Uterus (tissue), 2 donors: ENCODE measurements at regions not wholly inside any gene's neighbourhood (a gene's known extent, or its start where the extent isn't known, plus 50 kb on each side); places are given as distances from the start of the nearest gene placed in this dataset.

ENCODE experiments used
- POLR2A ChIP-seq, 2 donors: fragments of 450-650 bp; IDR thresholded peaks; one replicate each; pipeline ENCODE4 v1.6.1; 2016; ENCODE audit warnings: antibody characterized with exemption in 2 of 2, mild to moderate bottlenecking in 1 of 2, moderate library complexity in 1 of 2
- TF ChIP-seq, protein P1 (sequence below), 4 experiments: fragments of 200-600 bp in 2 of 4; fragments of 450-650 bp in 2 of 4; sonication (generic) in 2 of 4; IDR thresholded peaks; one replicate each; pipeline ENCODE4 v1.5.1; 2016 to 2019; ENCODE audit warnings: antibody characterized with exemption in 4 of 4, mild to moderate bottlenecking in 2 of 4, moderate library complexity in 1 of 4

- TF ChIP-seq, protein P1, sequence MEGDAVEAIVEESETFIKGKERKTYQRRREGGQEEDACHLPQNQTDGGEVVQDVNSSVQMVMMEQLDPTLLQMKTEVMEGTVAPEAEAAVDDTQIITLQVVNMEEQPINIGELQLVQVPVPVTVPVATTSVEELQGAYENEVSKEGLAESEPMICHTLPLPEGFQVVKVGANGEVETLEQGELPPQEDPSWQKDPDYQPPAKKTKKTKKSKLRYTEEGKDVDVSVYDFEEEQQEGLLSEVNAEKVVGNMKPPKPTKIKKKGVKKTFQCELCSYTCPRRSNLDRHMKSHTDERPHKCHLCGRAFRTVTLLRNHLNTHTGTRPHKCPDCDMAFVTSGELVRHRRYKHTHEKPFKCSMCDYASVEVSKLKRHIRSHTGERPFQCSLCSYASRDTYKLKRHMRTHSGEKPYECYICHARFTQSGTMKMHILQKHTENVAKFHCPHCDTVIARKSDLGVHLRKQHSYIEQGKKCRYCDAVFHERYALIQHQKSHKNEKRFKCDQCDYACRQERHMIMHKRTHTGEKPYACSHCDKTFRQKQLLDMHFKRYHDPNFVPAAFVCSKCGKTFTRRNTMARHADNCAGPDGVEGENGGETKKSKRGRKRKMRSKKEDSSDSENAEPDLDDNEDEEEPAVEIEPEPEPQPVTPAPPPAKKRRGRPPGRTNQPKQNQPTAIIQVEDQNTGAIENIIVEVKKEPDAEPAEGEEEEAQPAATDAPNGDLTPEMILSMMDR (IDR thresholded peaks at IDR 0.05), result no peak
- no peak for TF ChIP-seq POLR2A (IDR thresholded peaks at IDR 0.05)
Measured at GRCh38 chr2:125746321-125747164, 909.4 kb upstream of the GYPC start.
